H1 (cell line): ENCODE measurements at regions not wholly inside any gene's neighbourhood (a gene's known extent, or its start where the extent isn't known, plus 50 kb on each side); places are given as distances from the start of the nearest gene placed in this dataset.

Experiments used
- CTCF ChIA-PET: fragments of 300-600 bp; sonication (Branson Sonifier 250); formaldehyde crosslinking; loops from one replicate; lab custom pipeline; 2021; ENCODE audit not compliant: partially characterized antibody; lab: Charles Lee
- POLR2A ChIA-PET: fragments of 300-600 bp; sonication (Branson Sonifier 250); formaldehyde crosslinking; loops from one replicate; lab custom pipeline; 2021; ENCODE audit warnings: inconsistent platforms; ENCODE audit not compliant: partially characterized antibody; lab: Charles Lee
- DNase-seq, 2 experiments: peaks; one replicate each; pipeline versions ENCODE4 v3.0.0 to v3.0.0-alpha.2; 2010 to 2022; ENCODE audit warnings: low spot score in 2 of 2, low read depth in 1 of 2, mixed read lengths in 1 of 2
- FAIRE-seq: peaks from 2 replicates; lab custom pipeline; 2011; peaks lifted over from hg19 to GRCh38; lab: Jason Lieb, UNC
- H2AFZ ChIP-seq: 2 replicates; pipeline ENCODE4 v1.8.1; 2012; ENCODE audit warnings: low read length, inconsistent platforms
- H2AK5ac ChIP-seq: 2 replicates; pipeline ENCODE4 v1.6.1; 2013; ENCODE audit warnings: low read depth, low read length
- H2BK120ac ChIP-seq: replicated peaks from 2 replicates; pipeline ENCODE3; 2013; ENCODE audit warnings: low read depth, low read length, inconsistent platforms
- H2BK12ac ChIP-seq: 2 replicates; pipeline ENCODE4 v1.6.1; 2013; ENCODE audit warnings: low read depth, low read length
- H2BK15ac ChIP-seq: 2 replicates; pipeline ENCODE4 v1.6.1; 2013; ENCODE audit warnings: low read length
- H2BK20ac ChIP-seq: 2 replicates; pipeline ENCODE4 v1.6.1; 2013; ENCODE audit warnings: low read length
- H2BK5ac ChIP-seq: 2 replicates; pipeline ENCODE4 v1.6.1; 2013; ENCODE audit warnings: low read depth, low read length
- H3K14ac ChIP-seq: 2 replicates; pipeline ENCODE4 v1.6.1; 2013; ENCODE audit warnings: inconsistent platforms; ENCODE audit not compliant: insufficient read length
- H3K18ac ChIP-seq: 2 replicates; pipeline ENCODE4 v1.6.1; 2013; ENCODE audit warnings: low read length; ENCODE audit errors: extremely low read depth
- H3K23ac ChIP-seq: 2 replicates; pipeline ENCODE4 v1.6.1; 2013; ENCODE audit warnings: inconsistent platforms; ENCODE audit not compliant: insufficient read length
- H3K23me2 ChIP-seq: 2 replicates; pipeline ENCODE4 v1.6.1; 2013; ENCODE audit warnings: low read depth, low read length
- H3K27ac ChIP-seq: 2 replicates; pipeline ENCODE4 v1.6.1; 2011; ENCODE audit warnings: low read depth, low read length, inconsistent platforms
- H3K27me3 ChIP-seq, 4 experiments: replicated peaks in 1 of 4; 1 replicate in 1 of 4; 2 replicates in 3 of 4; pipeline versions ENCODE4 v1.6.1 to v1.8.1; 2011 to 2013; ENCODE audit warnings: low read length in 3 of 4, mild to moderate bottlenecking in 3 of 4, inconsistent platforms in 2 of 4, mixed read lengths in 2 of 4, moderate library complexity in 1 of 4; ENCODE audit not compliant: control insufficient read depth in 3 of 4, insufficient read depth in 3 of 4; ENCODE audit errors: extremely low read depth in 1 of 4
- H3K36me3 ChIP-seq, 4 experiments: 2 replicates each; pipeline versions ENCODE4 v1.6.1 to v1.8.1; 2011 to 2013; ENCODE audit warnings: mild to moderate bottlenecking in 4 of 4, low read length in 3 of 4, moderate library complexity in 2 of 4, control low read depth in 1 of 4, inconsistent platforms in 1 of 4; ENCODE audit not compliant: insufficient read depth in 4 of 4, control insufficient read depth in 2 of 4
- H3K4ac ChIP-seq: replicated peaks from 2 replicates; pipeline ENCODE3; 2013; ENCODE audit warnings: low read length, low read depth, mixed read lengths, inconsistent platforms; ENCODE audit not compliant: insufficient read length
- H3K4me1 ChIP-seq, 4 experiments: replicated peaks in 1 of 4; 1 replicate in 1 of 4; 2 replicates in 3 of 4; pipeline versions ENCODE4 v1.6.1 to v1.8.1; 2011 to 2013; ENCODE audit warnings: low read length in 3 of 4, inconsistent platforms in 2 of 4, mixed read lengths in 1 of 4; ENCODE audit not compliant: insufficient read depth in 4 of 4, control insufficient read depth in 3 of 4
- H3K4me2 ChIP-seq, 2 experiments: 2 replicates each; pipeline versions ENCODE4 v1.6.1 to v1.8.1; 2011 to 2013; ENCODE audit warnings: low read depth in 2 of 2, low read length in 2 of 2, control low read depth in 1 of 2, inconsistent platforms in 1 of 2, mild to moderate bottlenecking in 1 of 2; ENCODE audit not compliant: insufficient read depth in 1 of 2
- H3K4me3 ChIP-seq, 4 experiments: fragments of 200-600, 300-600 bp in 1 of 4; sonication (generic), shearing (Covaris generic), sonication (Bioruptor Twin) in 1 of 4; 2 replicates each; pipeline versions ENCODE4 v1.5.1 to v1.8.1; 2011 to 2016; ENCODE audit warnings: low read length in 4 of 4, low read depth in 3 of 4, control low read depth in 2 of 4, inconsistent platforms in 2 of 4, mild to moderate bottlenecking in 2 of 4, mixed read lengths in 1 of 4, moderate library complexity in 1 of 4; ENCODE audit not compliant: insufficient read depth in 2 of 4; ENCODE audit errors: extremely low read depth in 1 of 4
- H3K56ac ChIP-seq: replicated peaks from 2 replicates; pipeline ENCODE3; 2013; ENCODE audit warnings: low read depth, mild to moderate bottlenecking, mixed read lengths, low read length, inconsistent platforms; ENCODE audit not compliant: insufficient read length
- H3K79me1 ChIP-seq: 2 replicates; pipeline ENCODE4 v1.6.1; 2013; ENCODE audit warnings: low read depth, low read length, control low read depth
- H3K79me2 ChIP-seq, 2 experiments: 2 replicates each; pipeline versions ENCODE4 v1.6.1 to v1.8.1; 2012 to 2013; ENCODE audit warnings: low read length in 2 of 2, mild to moderate bottlenecking in 2 of 2, inconsistent platforms in 1 of 2; ENCODE audit not compliant: insufficient read depth in 2 of 2, control insufficient read depth in 1 of 2
- H3K9ac ChIP-seq, 4 experiments: replicated peaks in 1 of 4; 1 replicate in 1 of 4; 2 replicates in 3 of 4; pipeline versions ENCODE4 v1.6.1 to v1.8.1; 2011 to 2013; ENCODE audit warnings: low read depth in 3 of 4, low read length in 3 of 4, control low read depth in 2 of 4, mild to moderate bottlenecking in 2 of 4, moderate library complexity in 2 of 4, inconsistent platforms in 1 of 4; ENCODE audit errors: extremely low read depth in 1 of 4
- H3K9me3 ChIP-seq, 2 experiments: 2 replicates each; pipeline versions ENCODE4 v1.6.1 to v1.8.1; 2012 to 2013; ENCODE audit warnings: mild to moderate bottlenecking in 2 of 2, moderate library complexity in 2 of 2, control low read depth in 1 of 2, inconsistent platforms in 1 of 2, low read depth in 1 of 2, low read length in 1 of 2, mixed read lengths in 1 of 2; ENCODE audit not compliant: insufficient read depth in 2 of 2
- H4K20me1 ChIP-seq, 2 experiments: replicated peaks in 1 of 2; 2 replicates each; pipeline versions ENCODE3 to v1.8.1; 2011 to 2013; ENCODE audit warnings: inconsistent platforms in 2 of 2, low read length in 2 of 2, mild to moderate bottlenecking in 1 of 2; ENCODE audit not compliant: insufficient read depth in 2 of 2, control insufficient read depth in 1 of 2
- H4K5ac ChIP-seq: 2 replicates; pipeline ENCODE4 v1.6.1; 2013; ENCODE audit warnings: low read length, low read depth, mixed read lengths, inconsistent platforms; ENCODE audit not compliant: insufficient read length
- H4K8ac ChIP-seq: 2 replicates; pipeline ENCODE4 v1.8.0; 2013; ENCODE audit warnings: mild to moderate bottlenecking, moderate library complexity, low read length, inconsistent platforms; ENCODE audit not compliant: insufficient read depth; ENCODE audit errors: extremely low read depth
- H4K91ac ChIP-seq: replicated peaks from 2 replicates; pipeline ENCODE3; 2013; ENCODE audit warnings: low read length, mixed read lengths, inconsistent platforms; ENCODE audit not compliant: insufficient read length
- BACH1 ChIP-seq: IDR thresholded peaks from 2 replicates; pipeline ENCODE4 v1.6.1; 2012; ENCODE audit warnings: low read length, improper control_type of control experiment
- BRCA1 ChIP-seq: IDR thresholded peaks from 2 replicates; pipeline ENCODE4 v1.6.1; 2012; ENCODE audit warnings: low read depth, low read length, improper control_type of control experiment
- EP300 ChIP-seq, 2 experiments: IDR thresholded peaks; 1 replicate in 1 of 2; 2 replicates in 1 of 2; pipeline ENCODE4 v1.6.1; 2011 to 2012; ENCODE audit warnings: low read depth in 2 of 2, low read length in 2 of 2, mild to moderate bottlenecking in 2 of 2, borderline replicate concordance in 1 of 2, inconsistent platforms in 1 of 2, moderate library complexity in 1 of 2
- JUN ChIP-seq: IDR thresholded peaks from 2 replicates; pipeline ENCODE4 v1.6.1; 2011; ENCODE audit warnings: low read depth, mild to moderate bottlenecking, improper control_type of control experiment, low read length
- KDM1A ChIP-seq: fragments of 200-600, 300-600 bp; sonication (generic); IDR thresholded peaks from 2 replicates; pipeline ENCODE4 v1.7.1; 2016; ENCODE audit warnings: mild to moderate bottlenecking, low read length, borderline replicate concordance
- KDM4A ChIP-seq: IDR thresholded peaks from one replicate; pipeline ENCODE4 v1.7.1; 2012; ENCODE audit warnings: low read depth, mild to moderate bottlenecking, moderate library complexity, low read length, inconsistent platforms; ENCODE audit not compliant: severe bottlenecking
- KDM5A ChIP-seq: fragments of 200-600 bp; IDR thresholded peaks from 2 replicates; pipeline ENCODE4 v1.7.1; 2012; ENCODE audit warnings: mild to moderate bottlenecking, low read length, inconsistent platforms, mixed read lengths
- POU5F1 ChIP-seq: IDR thresholded peaks from 2 replicates; pipeline ENCODE4 v1.6.1; 2011; ENCODE audit warnings: low read depth, mild to moderate bottlenecking, low read length, moderate library complexity
- SIN3A ChIP-seq, 2 experiments: IDR thresholded peaks in 1 of 2; conservative IDR thresholded peaks in 1 of 2; 2 replicates each; pipeline ENCODE4 v1.6.1; 2011 to 2012; ENCODE audit warnings: low read length in 2 of 2, improper control_type of control experiment in 1 of 2, low read depth in 1 of 2, mild to moderate bottlenecking in 1 of 2
- TCF12 ChIP-seq: IDR thresholded peaks from 2 replicates; pipeline ENCODE4 v1.6.1; 2011; ENCODE audit warnings: low read depth, mild to moderate bottlenecking, low read length
- YY1 ChIP-seq: IDR thresholded peaks from 2 replicates; pipeline ENCODE4 v1.6.1; 2011; ENCODE audit warnings: low read depth, mild to moderate bottlenecking, low read length
- WGBS, 2 experiments: shearing (Covaris generic) in 1 of 2; methylation state at CpG; one replicate each; pipeline versions ENCODE4 v1.1.6 to v1.1.7; 2013 to 2015; ENCODE audit warnings: low lambda C conversion rate in 2 of 2, mixed read lengths in 2 of 2, inconsistent platforms in 1 of 2, low coverage in 1 of 2, missing lambda C conversion rate in 1 of 2; ENCODE audit not compliant: insufficient replicate concordance in 2 of 2, insufficient coverage in 1 of 2, insufficient read length in 1 of 2; ENCODE audit errors: extremely low coverage in 1 of 2, missing lambda C conversion rate in 1 of 2; 5-methylcytosine and 5-hydroxymethylcytosine counted together
- TF ChIP-seq, protein P1 (sequence below): IDR thresholded peaks from 2 replicates; pipeline ENCODE4 v1.6.1; 2012; ENCODE audit warnings: inconsistent platforms
- TF ChIP-seq, protein P2 (sequence below): IDR thresholded peaks from 2 replicates; pipeline ENCODE4 v1.6.1; 2012; ENCODE audit warnings: inconsistent platforms

DNA sequence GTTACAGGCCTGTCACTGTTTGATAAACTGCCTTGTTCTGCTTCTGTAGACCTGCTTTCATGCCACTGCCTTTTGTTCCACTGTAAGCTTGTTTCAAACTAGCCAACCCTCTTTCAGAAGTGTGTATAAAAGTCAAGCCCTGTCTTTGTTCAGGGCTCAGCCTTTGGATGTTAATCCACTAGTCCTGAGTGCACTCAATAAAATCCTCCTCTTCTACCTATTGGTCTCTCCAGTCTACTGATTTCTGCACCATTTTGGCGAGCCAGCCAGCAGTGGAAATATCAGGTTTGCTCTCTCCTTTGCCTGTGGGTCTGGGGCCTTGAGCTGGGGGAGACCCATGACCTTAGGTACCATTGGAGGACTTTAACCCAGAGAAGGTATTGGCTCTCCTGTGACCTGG lies 901.6 kb upstream of the NDST4 start:
- Histone ChIP-seq H3K56ac (no peak overlapping the region), H3K4ac (no peak overlapping the region), H3K27me3 (no peaks in the 10 kb centered on the region), H2AFZ (no peak overlapping the region), H2BK20ac (no peak overlapping the region), H3K4me2 (no peak overlapping the region), H3K18ac (no peak overlapping the region), H2AK5ac (no peak overlapping the region), H3K27ac (no peak overlapping the region), H3K79me2 (no peaks in the 10 kb centered on the region), H3K23ac (no peak overlapping the region), H3K9ac (no peak overlapping the region), H2BK5ac (no peak overlapping the region), H2BK120ac (no peak overlapping the region), H3K4me1 (no peaks in the 10 kb centered on the region), H2BK15ac (no peak overlapping the region), H4K20me1 (no peaks in the 10 kb centered on the region), H4K91ac (no peak overlapping the region), H3K4me3 (no peak overlapping the region), H4K8ac (no peak overlapping the region), H3K14ac (no peak overlapping the region), H3K36me3 (peaks cover 0 to 2% (median 0%) of the 10 kb centered on the region in 4 experiments; a peak in 3 of 8 replicates), H3K79me1 (no peaks in the 10 kb centered on the region), H2BK12ac (no peak overlapping the region), H3K9me3 (peaks cover 53 to 55% of the 10 kb centered on the region in 2 experiments), H4K5ac (no peak overlapping the region), H3K23me2 (no peaks in the 10 kb centered on the region)
- DNase-seq (no peak), FAIRE-seq (no peak)
- ChIA-PET CTCF (no interaction called here), POLR2A (no interaction called here)
- WGBS, 2 experiments, result 63% methylated on average over 1 of the region's 1 CpG; no CpG with 5 or more reads in 1 of the 2 experiments
- TF ChIP-seq YY1 (peak; percentile 23; the same call in 1 of the 2 replicates), TCF12 (no peak), POU5F1 (0 out of 2 replicates have a peak, but pooled peaks have one; percentile 19), BACH1 (no peak), SIN3A (conservative IDR thresholded peaks at IDR 0.05 in 1 of 2, IDR thresholded peaks at IDR 0.05 in 1 of 2; ENCODE audit: low read depth in 1 of 2, low read length in 2 of 2) (no peak), EP300 (IDR thresholded peaks at IDR 0.05; ENCODE audit: borderline replicate concordance in 1 of 2, low read depth in 2 of 2, low read length in 2 of 2) (peak in 1 of 2 experiments; percentile 68; a peak in 1 of 3 replicates), JUN (no peak), KDM4A (no peak), KDM5A (no peak), KDM1A (0 out of 2 replicates have a peak, but pooled peaks have one; percentile 48), BRCA1 (no peak)
- TF ChIP-seq, protein P1, sequence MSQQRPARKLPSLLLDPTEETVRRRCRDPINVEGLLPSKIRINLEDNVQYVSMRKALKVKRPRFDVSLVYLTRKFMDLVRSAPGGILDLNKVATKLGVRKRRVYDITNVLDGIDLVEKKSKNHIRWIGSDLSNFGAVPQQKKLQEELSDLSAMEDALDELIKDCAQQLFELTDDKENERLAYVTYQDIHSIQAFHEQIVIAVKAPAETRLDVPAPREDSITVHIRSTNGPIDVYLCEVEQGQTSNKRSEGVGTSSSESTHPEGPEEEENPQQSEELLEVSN, result no peak
- TF ChIP-seq, protein P2, sequence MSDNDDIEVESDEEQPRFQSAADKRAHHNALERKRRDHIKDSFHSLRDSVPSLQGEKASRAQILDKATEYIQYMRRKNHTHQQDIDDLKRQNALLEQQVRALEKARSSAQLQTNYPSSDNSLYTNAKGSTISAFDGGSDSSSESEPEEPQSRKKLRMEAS, result no peak
